Urinary bladder (tissue), 3 donors: ENCODE measurements at regions not wholly inside any gene's neighbourhood (a gene's known extent, or its start where the extent isn't known, plus 50 kb on each side); places are given as distances from the start of the nearest gene placed in this dataset.
"Not testable (repeated sequence)": the region's sequence is repeated elsewhere in the genome, so short reads cannot be mapped to it uniquely, and the experiment has no call there.

Experiments
- DNase-seq: peaks from one replicate; pipeline ENCODE4 v3.0.0-alpha.2; 2015; ENCODE audit errors: extremely low spot score
- H3K27ac ChIP-seq: one replicate; pipeline ENCODE4 v1.5.1; 2013; ENCODE audit warnings: low read depth, mild to moderate bottlenecking, moderate library complexity
- H3K36me3 ChIP-seq: one replicate; pipeline ENCODE4 v1.6.1; 2013; ENCODE audit warnings: mild to moderate bottlenecking, moderate library complexity; ENCODE audit not compliant: insufficient read depth
- H3K4me1 ChIP-seq: one replicate; pipeline ENCODE4 v1.6.1; 2013; ENCODE audit warnings: mild to moderate bottlenecking, moderate library complexity; ENCODE audit not compliant: insufficient read depth
- H3K4me3 ChIP-seq: one replicate; pipeline ENCODE4 v1.5.1; 2013; ENCODE audit warnings: low read depth, low read length
- WGBS: extraction: QIAGEN DNeasy Blood & Tissue Kit; methylation state at CpG from one replicate; pipeline ENCODE4 v1.1.7; 2013; 5-methylcytosine and 5-hydroxymethylcytosine counted together
- donor health status: healthy with polysubstance abuse.
- donor health status: healthy.

DNA sequence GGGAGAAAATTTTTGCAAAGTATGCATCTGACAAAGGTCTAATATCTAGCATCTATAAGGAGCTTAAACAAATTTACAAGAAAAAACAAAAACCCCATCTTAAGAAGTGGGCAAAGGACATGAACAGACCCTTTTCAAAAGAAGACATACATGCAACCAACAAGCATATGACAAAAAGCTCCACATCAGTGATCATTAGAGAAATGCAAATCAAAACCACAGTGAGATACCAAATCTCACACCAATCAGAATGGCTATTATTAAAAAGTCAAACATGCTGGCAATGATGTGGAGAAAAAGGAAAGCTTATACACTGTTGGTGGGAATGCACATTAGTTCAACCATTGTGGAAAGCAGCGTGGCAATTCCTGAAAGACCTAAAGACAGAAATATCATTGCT is 1645.2 kb upstream of the B3GALT2 start:
- not testable (repeated sequence) for DNase-seq, H3K4me3 ChIP-seq, H3K36me3 ChIP-seq, H3K4me1 ChIP-seq, H3K27ac ChIP-seq
- 86% methylated on average over 1 of the region's 1 CpG for WGBS

DNA sequence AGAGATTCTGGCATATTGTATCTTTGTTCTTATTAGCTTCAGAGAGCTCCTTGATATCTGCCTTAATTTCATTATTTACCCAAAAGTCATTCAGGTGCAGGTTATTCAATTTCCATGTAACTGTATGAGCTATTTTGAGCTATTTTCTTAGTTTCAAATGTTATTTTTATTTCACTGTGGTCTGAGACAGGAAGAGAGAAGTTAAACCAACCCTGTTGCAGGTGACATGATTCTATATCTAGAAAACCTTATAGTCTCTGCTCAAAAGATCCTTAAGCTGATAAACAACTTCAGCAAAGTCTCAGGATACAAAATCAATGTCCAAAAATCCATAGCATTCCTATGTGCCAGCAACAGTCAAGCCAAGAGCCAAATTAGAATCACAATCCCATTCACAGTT is 1644.0 kb upstream of the B3GALT2 start:
- no peak overlapping the region for H3K4me3 ChIP-seq
- H3K4me1 ChIP-seq = no peaks in the 10 kb centered on the region
- no peak for DNase-seq
- no peak overlapping the region for H3K27ac ChIP-seq
- H3K36me3 ChIP-seq = no peaks in the 10 kb centered on the region

- Histone ChIP-seq H3K4me3 (no peak overlapping the region), H3K36me3 (no peaks in the 10 kb centered on the region), H3K27ac (no peak overlapping the region), H3K4me1 (no peaks in the 10 kb centered on the region)
- no peak for DNase-seq
Observed at GRCh38 chr1:194829492-194829891, 1643.1 kb upstream of the B3GALT2 start.

- H3K36me3 ChIP-seq = no peaks in the 10 kb centered on the region
- H3K27ac ChIP-seq = no peak overlapping the region
- H3K4me3 ChIP-seq = no peak overlapping the region
- no peak for DNase-seq
- 67% methylated on average over 1 of the region's 1 CpG for WGBS
- H3K4me1 ChIP-seq = no peaks in the 10 kb centered on the region
Observed at GRCh38 chr1:194825382-194825781, 1639.0 kb upstream of the B3GALT2 start.

- no peak for DNase-seq
- WGBS = 98% methylated on average over 1 of the region's 1 CpG
- no peaks in the 10 kb centered on the region for H3K4me1 ChIP-seq
- no peak overlapping the region for H3K4me3 ChIP-seq
- no peak overlapping the region for H3K27ac ChIP-seq
- no peaks in the 10 kb centered on the region for H3K36me3 ChIP-seq
Observed at GRCh38 chr1:194821091-194821490, 1634.7 kb upstream of the B3GALT2 start.

DNA sequence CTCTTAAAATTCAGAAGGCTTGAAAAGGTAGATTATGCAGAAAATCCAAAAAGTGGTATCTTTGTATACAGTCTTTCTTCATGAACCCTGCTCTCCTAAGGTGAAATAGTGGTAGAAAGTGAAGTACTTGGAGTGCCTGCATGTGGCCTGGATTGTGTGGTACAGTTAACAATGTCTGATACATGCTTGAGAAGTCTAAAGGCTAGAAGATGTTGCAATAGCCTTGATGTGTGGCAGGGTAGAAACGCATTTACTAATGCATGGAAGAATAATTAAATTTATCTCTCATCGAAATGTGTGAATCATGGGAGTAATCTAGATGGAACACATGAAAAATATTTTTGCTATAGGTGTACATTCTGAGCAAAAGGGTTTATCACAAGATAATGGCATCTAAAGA is 1632.3 kb upstream of the B3GALT2 start:
- DNase-seq = no peak
- 92% methylated on average over 2 of the region's 2 CpGs for WGBS
- Histone ChIP-seq H3K4me1 (no peaks in the 10 kb centered on the region), H3K4me3 (no peak overlapping the region), H3K27ac (no peak overlapping the region), H3K36me3 (no peaks in the 10 kb centered on the region)

GRCh38 chr1:194816859-194817258 is 1630.4 kb upstream of the B3GALT2 start:
- no peaks in the 10 kb centered on the region for H3K36me3 ChIP-seq
- no peak for DNase-seq
- whole genome bisulfite sequencing = 85% methylated on average over 2 of the region's 2 CpGs
- no peaks in the 10 kb centered on the region for H3K4me1 ChIP-seq
- H3K4me3 ChIP-seq = no peak overlapping the region
- H3K27ac ChIP-seq = no peak overlapping the region

DNA sequence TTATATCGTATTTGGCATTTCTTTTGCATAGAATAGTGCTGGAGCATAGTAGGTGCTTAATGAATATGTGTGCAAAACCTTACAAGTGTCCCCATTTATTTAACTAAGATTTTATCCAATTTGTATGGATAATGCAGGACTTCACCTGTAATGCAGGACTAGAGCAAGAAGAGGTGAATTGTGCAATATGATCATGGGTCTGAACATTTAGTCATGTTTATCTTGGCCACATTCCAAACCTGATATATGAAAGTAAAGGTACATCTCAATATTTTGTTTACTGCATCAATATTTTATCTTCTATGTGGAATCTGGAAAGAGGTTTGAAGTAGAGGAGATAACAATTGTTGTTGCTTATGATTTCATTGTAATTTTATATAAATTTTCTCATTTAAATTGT is 1626.7 kb upstream of the B3GALT2 start:
- WGBS = 85% methylated on average over 1 of the region's 1 CpG
- no peak overlapping the region for H3K27ac ChIP-seq
- no peaks in the 10 kb centered on the region for H3K4me1 ChIP-seq

DNA sequence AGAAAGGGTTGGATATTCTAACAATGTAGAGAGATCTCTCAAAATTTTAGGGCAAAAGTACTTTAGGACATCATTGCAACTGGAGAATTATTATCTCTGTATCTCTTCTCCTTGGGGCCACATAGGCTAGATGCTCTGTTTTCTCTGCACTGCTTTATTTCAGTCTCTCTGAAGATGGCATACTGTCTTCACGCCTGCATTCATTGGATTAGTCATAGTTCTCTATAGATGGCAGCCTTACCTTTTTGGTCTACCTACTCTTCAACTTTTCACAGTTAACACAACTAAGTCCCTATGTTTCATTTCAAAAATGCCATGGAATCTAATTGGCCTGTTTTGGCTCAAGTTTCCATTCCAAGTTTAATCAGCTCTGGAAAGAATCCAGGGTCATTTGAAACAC is 1623.3 kb upstream of the B3GALT2 start:
- Histone ChIP-seq H3K4me3 (no peak overlapping the region), H3K36me3 (no peaks in the 10 kb centered on the region), H3K27ac (no peak overlapping the region), H3K4me1 (no peaks in the 10 kb centered on the region)
- 85% methylated on average over 1 of the region's 1 CpG for WGBS
- DNase-seq = no peak

More for the DNA sequence above, 1626.7 kb upstream of the B3GALT2 start:
- no peaks in the 10 kb centered on the region for H3K36me3 ChIP-seq
- no peak overlapping the region for H3K4me3 ChIP-seq
- no peak for DNase-seq

DNA sequence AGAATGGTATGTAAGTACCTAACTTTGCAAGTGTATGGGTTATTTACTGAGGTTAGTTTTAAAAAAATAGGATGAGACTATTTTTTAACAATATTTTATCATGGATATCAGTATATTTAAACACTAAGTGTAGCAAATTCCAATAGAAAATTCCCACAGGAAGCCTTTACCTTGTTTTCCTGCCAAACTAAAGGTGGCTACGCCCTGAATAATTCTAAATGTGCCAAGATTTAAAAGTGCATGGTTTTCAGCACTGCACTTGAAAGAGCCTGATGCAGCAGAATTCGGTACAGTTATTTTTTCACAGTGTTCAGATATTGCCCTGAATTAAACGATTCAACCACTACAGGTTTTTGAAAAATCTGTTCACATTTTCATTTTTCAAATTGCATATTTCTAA is 1622.8 kb upstream of the B3GALT2 start:
- DNase-seq = no peak
- H3K27ac ChIP-seq = no peak overlapping the region
- no peak overlapping the region for H3K4me3 ChIP-seq
- WGBS = 57% methylated on average over 3 of the region's 3 CpGs
- H3K4me1 ChIP-seq = no peaks in the 10 kb centered on the region
- no peaks in the 10 kb centered on the region for H3K36me3 ChIP-seq

DNA sequence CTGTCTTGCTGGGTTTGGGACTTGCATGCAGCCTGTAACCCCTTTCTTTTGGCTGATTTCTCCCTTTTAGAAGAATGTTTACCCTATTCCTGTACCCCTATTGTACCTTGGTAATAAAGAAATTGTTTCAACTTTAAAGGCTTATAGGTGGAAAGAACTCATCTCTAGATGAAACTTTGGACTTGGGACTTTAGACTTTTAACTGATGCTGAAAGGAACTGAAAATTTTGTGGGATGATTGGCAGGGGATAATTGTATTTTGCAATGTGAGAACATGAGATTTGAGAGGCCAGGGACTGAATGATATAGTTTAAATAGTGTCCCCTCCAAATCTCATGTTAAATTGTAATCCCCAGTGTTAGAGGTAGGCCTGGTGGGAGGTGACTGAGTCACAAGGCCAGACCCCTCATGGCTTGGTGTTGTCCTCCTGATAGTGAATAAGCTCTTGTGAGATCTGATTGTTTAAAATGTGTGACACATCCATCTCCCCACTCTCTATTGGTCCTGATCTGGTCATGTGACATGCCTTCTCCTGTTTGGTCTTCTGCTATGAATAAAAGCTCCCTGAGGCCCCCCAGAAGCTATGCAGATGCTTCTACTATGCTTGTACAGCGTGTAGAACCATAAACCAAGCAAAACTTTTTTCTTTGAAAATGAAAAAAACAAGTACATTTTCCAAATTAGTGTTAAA is 1621.3 kb upstream of the B3GALT2 start:
- Histone ChIP-seq H3K27ac (no peak overlapping the region), H3K4me3 (no peak overlapping the region), H3K36me3 (no peaks in the 10 kb centered on the region), H3K4me1 (no peaks in the 10 kb centered on the region)
- WGBS = 88% methylated on average over 1 of the region's 1 CpG
- no peak for DNase-seq

DNA sequence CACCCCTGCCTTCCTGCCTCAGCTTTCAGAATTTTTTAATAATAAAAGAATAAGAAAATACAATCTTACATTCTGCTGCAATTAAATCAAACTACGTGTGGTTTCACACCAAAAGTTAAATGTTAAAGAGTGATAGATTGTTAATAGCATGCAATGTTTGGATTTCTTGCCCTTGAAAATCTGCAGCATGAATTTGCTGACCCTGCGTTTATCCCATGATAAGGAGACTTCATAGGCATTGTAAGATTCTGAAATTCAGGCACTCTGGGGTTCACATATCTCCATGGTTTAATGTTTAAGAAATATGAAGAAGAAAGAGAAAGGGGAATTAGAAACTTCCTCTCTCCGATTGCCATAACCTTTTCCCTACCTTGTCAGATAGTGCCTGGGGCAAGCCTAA is 1616.2 kb upstream of the B3GALT2 start:
- WGBS = 62% methylated on average over 3 of the region's 3 CpGs
- Histone ChIP-seq H3K4me3 (no peak overlapping the region), H3K36me3 (no peaks in the 10 kb centered on the region), H3K4me1 (no peaks in the 10 kb centered on the region), H3K27ac (no peak overlapping the region)
- DNase-seq = no peak

DNA sequence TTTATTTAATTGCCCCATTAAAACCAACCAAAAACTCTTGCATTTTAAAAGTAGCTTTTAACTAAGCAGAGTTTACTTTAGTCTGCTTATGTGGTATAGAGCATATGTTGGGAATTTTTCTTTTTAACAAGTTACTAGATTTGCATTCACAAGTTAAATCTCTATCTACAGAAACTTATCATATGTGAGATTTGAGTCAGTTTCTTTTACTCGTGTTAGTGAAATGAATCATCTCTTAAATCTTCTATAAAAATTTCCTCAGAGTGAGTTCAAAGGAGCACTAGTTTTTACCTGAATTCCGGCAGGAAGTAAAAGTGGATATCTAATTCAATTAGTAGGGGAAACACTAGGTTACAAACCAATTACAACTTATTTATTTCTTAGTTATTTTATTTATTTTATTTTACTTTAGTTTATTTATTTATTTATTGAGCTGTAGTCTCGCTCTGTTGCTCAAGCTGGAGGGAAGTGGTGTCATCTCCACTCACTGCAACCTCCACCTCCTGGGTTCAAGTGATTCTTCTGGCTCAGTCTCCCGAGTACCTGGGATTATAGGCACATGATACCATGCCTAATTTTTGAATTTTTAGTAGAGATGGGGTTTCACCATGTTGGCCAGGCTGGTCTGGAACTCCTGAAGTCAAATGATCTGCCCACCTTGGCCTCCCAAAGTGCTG is 1609.6 kb upstream of the B3GALT2 start:
- Histone ChIP-seq H3K4me3 (no peak overlapping the region), H3K4me1 (no peaks in the 10 kb centered on the region), H3K36me3 (no peaks in the 10 kb centered on the region), H3K27ac (no peak overlapping the region)
- no peak for DNase-seq
- WGBS = 63% methylated on average over 4 of the region's 4 CpGs

DNA sequence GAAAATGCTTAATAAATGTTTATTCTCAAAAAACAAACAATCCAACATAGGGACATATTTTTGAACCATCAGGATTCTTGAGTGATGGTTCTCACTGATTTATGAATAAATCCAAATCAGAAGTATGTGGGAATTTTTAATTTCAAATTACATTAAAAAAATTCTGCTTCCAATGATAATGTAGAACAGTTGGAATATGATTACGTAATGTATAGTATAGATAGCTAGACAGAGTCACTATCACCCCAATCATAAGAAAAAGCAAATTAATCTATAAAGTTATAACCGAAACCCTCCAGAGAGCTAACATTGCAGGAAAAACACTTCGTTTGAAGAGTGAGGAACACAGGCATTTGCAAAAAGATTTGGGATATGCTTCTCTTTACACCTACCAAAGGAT is 1600.6 kb upstream of the B3GALT2 start:
- no peaks in the 10 kb centered on the region for H3K4me1 ChIP-seq
- H3K4me3 ChIP-seq = no peak overlapping the region
- H3K27ac ChIP-seq = no peak overlapping the region
- DNase-seq = no peak
- no peaks in the 10 kb centered on the region for H3K36me3 ChIP-seq
- 94% methylated on average over 3 of the region's 3 CpGs for WGBS
